Thyroid gland (tissue), 4 donors: ENCODE measurements at regions not wholly inside any gene's neighbourhood (a gene's known extent, or its start where the extent isn't known, plus 50 kb on each side); places are given as distances from the start of the nearest gene placed in this dataset.

Experiments used
- DNase-seq, 2 donors: peaks; one replicate each; pipeline ENCODE4 v3.0.0-alpha.2; 2019
- H3K27ac ChIP-seq, 3 donors: fragments of 200-600 bp; sonication (generic); 1 replicate in 2 of 3; 2 replicates in 1 of 3; pipeline ENCODE4 v1.5.1; 2016 to 2019; ENCODE audit warnings: mild to moderate bottlenecking in 1 of 3, moderate library complexity in 1 of 3
- H3K27me3 ChIP-seq: fragments of 200-600 bp; sonication (generic); one replicate; pipeline ENCODE4 v1.5.1; 2019
- H3K36me3 ChIP-seq, 2 donors: fragments of 200-600 bp; sonication (generic); one replicate each; pipeline ENCODE4 v1.5.1; 2016 to 2019
- H3K4me1 ChIP-seq, 2 donors: fragments of 200-600 bp; sonication (generic); one replicate each; pipeline ENCODE4 v1.5.1; 2017 to 2019
- H3K4me3 ChIP-seq, 3 donors: fragments of 200-600 bp; sonication (generic); replicated peaks in 1 of 3; 1 replicate in 2 of 3; 2 replicates in 1 of 3; pipeline ENCODE4 v1.5.1; 2016; ENCODE audit warnings: mild to moderate bottlenecking in 1 of 3
- H3K9me3 ChIP-seq: fragments of 200-600 bp; sonication (generic); one replicate; pipeline ENCODE4 v1.5.1; 2017
- CTCF ChIP-seq, 6 experiments: fragments of 200-600 bp in 3 of 6; fragments of 450-650 bp in 3 of 6; sonication (generic) in 3 of 6; IDR thresholded peaks; one replicate each; pipeline ENCODE4 v1.5.1; 2016 to 2019; ENCODE audit warnings: antibody characterized with exemption in 6 of 6, mild to moderate bottlenecking in 2 of 6, inconsistent platforms in 1 of 6, moderate library complexity in 1 of 6
- POLR2A ChIP-seq, 2 donors: fragments of 450-650 bp; IDR thresholded peaks; one replicate each; pipeline ENCODE4 v1.6.1; 2017; ENCODE audit warnings: antibody characterized with exemption in 2 of 2, mild to moderate bottlenecking in 2 of 2, moderate library complexity in 1 of 2
- WGBS, 2 donors: methylation state at CpG; one replicate each; pipeline ENCODE4 v1.1.5; 2017; 5-methylcytosine and 5-hydroxymethylcytosine counted together
- intact Hi-C: fragments of 100-400 bp; cut with DNase I; formaldehyde crosslinking; loops from one replicate; pipeline ENCODE4 v1.15.1; 2023

- no peak overlapping the region for H3K27ac ChIP-seq
- H3K27me3 ChIP-seq: no peaks in the 10 kb centered on the region
- H3K36me3 ChIP-seq: no peaks in the 10 kb centered on the region
- no peaks in the 10 kb centered on the region for H3K9me3 ChIP-seq
- H3K4me1 ChIP-seq: peaks cover 18 to 23% of the 10 kb centered on the region in 2 donors
- no peak overlapping the region for H3K4me3 ChIP-seq
- intact Hi-C loops: no loop called here
- no peak for TF ChIP-seq CTCF (IDR thresholded peaks at IDR 0.05)
- TF ChIP-seq POLR2A (IDR thresholded peaks at IDR 0.05): no peak
- WGBS, 2 donors: 58 to 63% methylated on average over 3 of the region's 3 CpGs
- peak in 1 of 2 donors; percentile 36 for DNase-seq
These were observed 669.9 kb upstream of the PKN2 start for GRCh38 chr1:88014131-88014530.

GRCh38 chr1:88016947-88017346 lies 667.1 kb upstream of the PKN2 start:
- no peaks in the 10 kb centered on the region for H3K36me3 ChIP-seq
- H3K27me3 ChIP-seq: no peaks in the 10 kb centered on the region
- no peak overlapping the region for H3K4me3 ChIP-seq
- intact Hi-C loops: no loop called here
- no peak for TF ChIP-seq CTCF (IDR thresholded peaks at IDR 0.05)
- TF ChIP-seq POLR2A (IDR thresholded peaks at IDR 0.05): no peak
- no peaks in the 10 kb centered on the region for H3K9me3 ChIP-seq
- peak; percentile 72 to 74 for DNase-seq
- peak overlapping the region; percentile 38 to 53 (median 46) for H3K27ac ChIP-seq
- peaks cover 18 to 23% of the 10 kb centered on the region in 2 donors for H3K4me1 ChIP-seq
- WGBS, 2 donors: 40 to 47% methylated on average over 3 of the region's 3 CpGs

- no peaks in the 10 kb centered on the region for H3K36me3 ChIP-seq
- no peak for DNase-seq
- no peaks in the 10 kb centered on the region for H3K27me3 ChIP-seq
- intact Hi-C loops: no loop called here
- peaks cover 17 to 18% of the 10 kb centered on the region in 2 donors for H3K4me1 ChIP-seq
- WGBS, 2 donors: 39 to 97% methylated on average over 1 of the region's 1 CpG
- TF ChIP-seq POLR2A (IDR thresholded peaks at IDR 0.05) (no peak), CTCF (IDR thresholded peaks at IDR 0.05) (no peak)
- H3K27ac ChIP-seq: no peak overlapping the region
- no peaks in the 10 kb centered on the region for H3K9me3 ChIP-seq
- H3K4me3 ChIP-seq: no peak overlapping the region
These were observed 662.5 kb upstream of the PKN2 start for GRCh38 chr1:88021529-88021928.

GRCh38 chr1:88022516-88022915 lies 661.6 kb upstream of the PKN2 start:
- 84 to 91% methylated on average over 4 of the region's 4 CpGs for WGBS, 2 donors
- no peak for DNase-seq

GRCh38 chr1:88029142-88029541 lies 654.9 kb upstream of the PKN2 start:
- Histone ChIP-seq H3K36me3 (no peaks in the 10 kb centered on the region), H3K9me3 (no peaks in the 10 kb centered on the region), H3K27ac (no peak overlapping the region), H3K4me1 (peaks cover 9 to 18% of the 10 kb centered on the region in 2 donors), H3K27me3 (no peaks in the 10 kb centered on the region), H3K4me3 (no peak overlapping the region)
- WGBS, 2 donors: 51 to 65% methylated on average over 2 of the region's 2 CpGs
- TF ChIP-seq CTCF (IDR thresholded peaks at IDR 0.05): peak in 2 of 6 experiments; percentile 10 to 28
- TF ChIP-seq POLR2A (IDR thresholded peaks at IDR 0.05): no peak
- intact Hi-C loops: no loop called here
- no peak for DNase-seq

More at GRCh38 chr1:88022516-88022915, 661.6 kb upstream of the PKN2 start:
- Histone ChIP-seq H3K4me3 (no peak overlapping the region), H3K27ac (no peak overlapping the region), H3K27me3 (no peaks in the 10 kb centered on the region), H3K4me1 (peaks cover 9 to 12% of the 10 kb centered on the region in 2 donors), H3K9me3 (no peaks in the 10 kb centered on the region), H3K36me3 (no peaks in the 10 kb centered on the region)
- intact Hi-C loops: no loop called here
- no peak for TF ChIP-seq CTCF (IDR thresholded peaks at IDR 0.05)
- no peak for TF ChIP-seq POLR2A (IDR thresholded peaks at IDR 0.05)
